ENCODE measurements at regions not wholly inside any gene's neighbourhood (a gene's known extent, or its start where the extent isn't known, plus 50 kb on each side); places are given as distances from the start of the nearest gene placed in this dataset.

DNA sequence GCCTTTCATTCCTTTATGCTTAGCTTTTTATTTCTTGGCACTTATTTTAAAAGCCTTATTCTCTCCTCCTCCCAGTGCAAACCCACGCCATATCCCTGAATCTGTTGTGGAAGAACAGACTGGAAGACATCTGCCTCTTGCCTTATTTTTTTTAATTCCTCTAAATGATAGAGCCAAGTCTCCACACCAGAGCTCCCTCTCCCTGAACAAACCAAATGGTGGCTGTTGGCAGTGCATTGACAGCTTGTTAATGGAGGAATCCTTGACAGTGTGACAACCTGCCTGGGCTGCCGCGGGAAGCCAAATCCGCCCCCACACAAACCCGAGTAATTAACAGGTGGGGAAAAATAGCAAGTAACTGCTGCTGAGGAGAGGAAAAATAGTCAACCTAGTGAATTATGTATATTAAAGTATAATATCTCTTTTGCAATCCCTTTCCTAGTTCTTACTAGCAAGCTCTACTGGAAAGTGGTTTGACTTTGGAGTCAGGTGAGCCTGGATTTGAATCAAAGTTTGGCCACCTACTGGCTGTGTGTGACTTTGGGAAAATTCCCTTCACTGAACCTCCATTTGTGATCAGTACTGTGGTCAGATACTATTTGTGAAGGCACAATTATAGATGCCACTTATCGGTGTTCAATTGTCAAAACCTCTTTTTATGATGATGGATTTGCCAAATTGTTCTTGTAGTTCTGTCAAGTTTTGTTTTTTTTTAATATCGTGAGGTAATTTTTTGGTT is 589.6 kb downstream of the PDCD6IP start:
- TF ChIP-seq, protein P1, sequence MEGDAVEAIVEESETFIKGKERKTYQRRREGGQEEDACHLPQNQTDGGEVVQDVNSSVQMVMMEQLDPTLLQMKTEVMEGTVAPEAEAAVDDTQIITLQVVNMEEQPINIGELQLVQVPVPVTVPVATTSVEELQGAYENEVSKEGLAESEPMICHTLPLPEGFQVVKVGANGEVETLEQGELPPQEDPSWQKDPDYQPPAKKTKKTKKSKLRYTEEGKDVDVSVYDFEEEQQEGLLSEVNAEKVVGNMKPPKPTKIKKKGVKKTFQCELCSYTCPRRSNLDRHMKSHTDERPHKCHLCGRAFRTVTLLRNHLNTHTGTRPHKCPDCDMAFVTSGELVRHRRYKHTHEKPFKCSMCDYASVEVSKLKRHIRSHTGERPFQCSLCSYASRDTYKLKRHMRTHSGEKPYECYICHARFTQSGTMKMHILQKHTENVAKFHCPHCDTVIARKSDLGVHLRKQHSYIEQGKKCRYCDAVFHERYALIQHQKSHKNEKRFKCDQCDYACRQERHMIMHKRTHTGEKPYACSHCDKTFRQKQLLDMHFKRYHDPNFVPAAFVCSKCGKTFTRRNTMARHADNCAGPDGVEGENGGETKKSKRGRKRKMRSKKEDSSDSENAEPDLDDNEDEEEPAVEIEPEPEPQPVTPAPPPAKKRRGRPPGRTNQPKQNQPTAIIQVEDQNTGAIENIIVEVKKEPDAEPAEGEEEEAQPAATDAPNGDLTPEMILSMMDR (IDR thresholded peaks at IDR 0.05) = no peak
- TF ChIP-seq EZH2 (IDR thresholded peaks at IDR 0.05; ENCODE audit: borderline replicate concordance, insufficient read depth, low read depth, low read length, poor library complexity, severe bottlenecking) = no peak
